DND-41 (cell line): ENCODE measurements at regions not wholly inside any gene's neighbourhood (a gene's known extent, or its start where the extent isn't known, plus 50 kb on each side); places are given as distances from the start of the nearest gene placed in this dataset.

Source experiments
- EZH2 ChIP-seq: IDR thresholded peaks from 3 replicates; pipeline ENCODE4 v1.6.1; 2012; ENCODE audit warnings: borderline replicate concordance, low read depth, mild to moderate bottlenecking, moderate library complexity, low read length, inconsistent platforms; ENCODE audit not compliant: severe bottlenecking
- TF ChIP-seq, protein P1 (sequence below): IDR thresholded peaks from 2 replicates; pipeline ENCODE4 v1.5.1; 2012; ENCODE audit warnings: borderline replicate concordance, low read length, moderate library complexity, mild to moderate bottlenecking; ENCODE audit not compliant: poor library complexity, severe bottlenecking; ENCODE audit errors: extremely low read depth

DNA sequence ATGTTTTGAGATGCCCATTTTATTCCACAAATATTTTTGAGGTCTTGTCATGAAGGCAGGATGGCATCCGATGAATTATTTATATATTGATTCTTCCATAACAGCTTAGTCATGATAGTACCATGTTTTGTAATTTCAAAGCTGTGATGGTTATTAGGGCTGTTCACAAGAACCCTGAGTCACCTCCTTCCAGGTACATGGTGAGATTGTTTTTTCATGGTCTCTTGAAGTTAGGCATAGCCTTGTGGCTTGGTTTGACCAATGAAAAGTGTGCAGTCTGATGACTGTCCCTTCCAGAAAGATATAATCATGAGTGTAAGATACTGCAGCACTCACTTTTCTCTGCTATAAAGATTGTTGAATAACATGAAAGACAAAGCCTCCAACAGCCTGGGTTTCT lies 274.8 kb downstream of the FGFR2 start:
- TF ChIP-seq, protein P1, sequence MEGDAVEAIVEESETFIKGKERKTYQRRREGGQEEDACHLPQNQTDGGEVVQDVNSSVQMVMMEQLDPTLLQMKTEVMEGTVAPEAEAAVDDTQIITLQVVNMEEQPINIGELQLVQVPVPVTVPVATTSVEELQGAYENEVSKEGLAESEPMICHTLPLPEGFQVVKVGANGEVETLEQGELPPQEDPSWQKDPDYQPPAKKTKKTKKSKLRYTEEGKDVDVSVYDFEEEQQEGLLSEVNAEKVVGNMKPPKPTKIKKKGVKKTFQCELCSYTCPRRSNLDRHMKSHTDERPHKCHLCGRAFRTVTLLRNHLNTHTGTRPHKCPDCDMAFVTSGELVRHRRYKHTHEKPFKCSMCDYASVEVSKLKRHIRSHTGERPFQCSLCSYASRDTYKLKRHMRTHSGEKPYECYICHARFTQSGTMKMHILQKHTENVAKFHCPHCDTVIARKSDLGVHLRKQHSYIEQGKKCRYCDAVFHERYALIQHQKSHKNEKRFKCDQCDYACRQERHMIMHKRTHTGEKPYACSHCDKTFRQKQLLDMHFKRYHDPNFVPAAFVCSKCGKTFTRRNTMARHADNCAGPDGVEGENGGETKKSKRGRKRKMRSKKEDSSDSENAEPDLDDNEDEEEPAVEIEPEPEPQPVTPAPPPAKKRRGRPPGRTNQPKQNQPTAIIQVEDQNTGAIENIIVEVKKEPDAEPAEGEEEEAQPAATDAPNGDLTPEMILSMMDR: no peak
- TF ChIP-seq EZH2: no peak
